A549 (cell line): ENCODE measurements at regions not wholly inside any gene's neighbourhood (a gene's known extent, or its start where the extent isn't known, plus 50 kb on each side); places are given as distances from the start of the nearest gene placed in this dataset.
"Not testable (repeated sequence)": the region's sequence is repeated elsewhere in the genome, so short reads cannot be mapped to it uniquely, and the experiment has no call there.

Source experiments
- ATAC-seq, 2 experiments: fragments of 200-7000 bp in 1 of 2; fragments of >200 bp in 1 of 2; cut with Nextera tagmentation in 1 of 2; cut with Tn5 transposase in 1 of 2; 3 replicates each; pipeline versions ENCODE4 v1.8.0 to v1.9.1; 2018 to 2020; ENCODE audit warnings: mild to moderate bottlenecking in 1 of 2, moderate library complexity in 1 of 2
- CTCF ChIA-PET: fragments of 300-600 bp; sonication (Branson Sonifier 250); formaldehyde crosslinking; extraction: SDS; loops from one replicate; lab custom pipeline; 2021; ENCODE audit warnings: antibody characterized with exemption, inconsistent platforms; lab: Yijun Ruan, JAX
- POLR2A ChIA-PET: fragments of 350-600 bp; formaldehyde crosslinking; extraction: SDS; loops from one replicate; lab custom pipeline; 2021; ENCODE audit warnings: antibody characterized with exemption, inconsistent platforms; lab: Yijun Ruan, JAX
- DNase-seq, 2 experiments: peaks; one replicate each; pipeline versions ENCODE4 v3.0.0 to v3.0.0-alpha.2; 2011 to 2016; ENCODE audit warnings: low read depth in 1 of 2, low spot score in 1 of 2
- FAIRE-seq: peaks from 2 replicates; lab custom pipeline; 2011; peaks lifted over from hg19 to GRCh38; lab: Jason Lieb, UNC
- H3K27ac ChIP-seq, 2 experiments: fragments of >200 bp; sonication (Bioruptor Twin); formaldehyde crosslinking; 3 replicates each; pipeline ENCODE4 v1.5.1; 2016 to 2017
- H3K4me1 ChIP-seq: fragments of >200 bp; sonication (Bioruptor Twin); formaldehyde crosslinking; 3 replicates; pipeline ENCODE4 v1.6.1; 2016
- H3K4me2 ChIP-seq: fragments of >200 bp; sonication (Bioruptor Twin); formaldehyde crosslinking; 3 replicates; pipeline ENCODE4 v1.6.1; 2016
- H3K4me3 ChIP-seq: fragments of >200 bp; sonication (Bioruptor Twin); formaldehyde crosslinking; 3 replicates; pipeline ENCODE4 v1.5.1; 2016
- H3K9me3 ChIP-seq: fragments of >200 bp; sonication (Bioruptor Twin); formaldehyde crosslinking; 3 replicates; pipeline ENCODE4 v1.6.1; 2016
- BHLHE40 ChIP-seq: IDR thresholded peaks from 2 replicates; pipeline ENCODE4 v1.6.1; 2012; ENCODE audit warnings: low read depth, low read length, inconsistent platforms
- CBX2 ChIP-seq: fragments of 200-600 bp; sonication (generic); IDR thresholded peaks from 2 replicates; pipeline ENCODE4 v1.6.1; 2016; ENCODE audit warnings: low read depth, mild to moderate bottlenecking, borderline replicate concordance
- CBX8 ChIP-seq: fragments of 200-600 bp; sonication (generic); IDR thresholded peaks from 2 replicates; pipeline ENCODE4 v1.6.1; 2016
- CHD2 ChIP-seq: fragments of 150-350 bp; IDR thresholded peaks from 2 replicates; pipeline ENCODE4 v1.6.1; 2014; ENCODE audit warnings: low read length; ENCODE audit not compliant: partially characterized antibody
- CHD4 ChIP-seq: fragments of 200-600 bp; sonication (generic); IDR thresholded peaks from 2 replicates; pipeline ENCODE4 v1.6.1; 2016; ENCODE audit warnings: antibody characterized with exemption, mild to moderate bottlenecking, borderline replicate concordance
- EP300 ChIP-seq, 2 experiments: fragments of >200 bp; sonication (Bioruptor Twin); formaldehyde crosslinking; IDR thresholded peaks; 2 replicates in 1 of 2; 3 replicates in 1 of 2; pipeline ENCODE4 v1.6.1; 2016 to 2017
- ESRRA ChIP-seq: fragments of 150-350 bp; IDR thresholded peaks from 2 replicates; pipeline ENCODE4 v1.6.1; 2014; ENCODE audit warnings: mild to moderate bottlenecking, low read length, borderline replicate concordance
- FOSL2 ChIP-seq, 2 experiments: fragments of 450-650 bp in 1 of 2; fragments of >200 bp in 1 of 2; sonication (Bioruptor Twin) in 1 of 2; formaldehyde crosslinking; IDR thresholded peaks; 2 replicates each; pipeline versions ENCODE4 v1.5.0 to v1.6.1; 2016 to 2020; ENCODE audit warnings: mild to moderate bottlenecking in 1 of 2, moderate library complexity in 1 of 2
- HEYL ChIP-seq: fragments of 250-450 bp; sonication (Bioruptor Pico); IDR thresholded peaks from 2 replicates; pipeline ENCODE4 v1.8.0; 2021; ENCODE audit warnings: mild to moderate bottlenecking, moderate library complexity
- HOXA7 ChIP-seq: fragments of 250-450 bp; sonication (Bioruptor Pico); IDR thresholded peaks from 2 replicates; pipeline ENCODE4 v1.5.0; 2020; ENCODE audit warnings: mild to moderate bottlenecking, moderate library complexity
- HOXB5 ChIP-seq: fragments of 250-450 bp; sonication (Bioruptor Pico); IDR thresholded peaks from 2 replicates; pipeline ENCODE4 v1.5.0; 2020; ENCODE audit warnings: mild to moderate bottlenecking, moderate library complexity
- KDM1A ChIP-seq: fragments of 200-600 bp; sonication (generic); IDR thresholded peaks from 2 replicates; pipeline ENCODE4 v1.6.1; 2016; ENCODE audit warnings: low read depth, mild to moderate bottlenecking
- MAFK ChIP-seq: fragments of 450-650 bp; IDR thresholded peaks from 2 replicates; pipeline ENCODE4 v1.6.1; 2014; ENCODE audit not compliant: partially characterized antibody
- MAX ChIP-seq: IDR thresholded peaks from 2 replicates; pipeline ENCODE4 v1.6.1; 2012
- MYC ChIP-seq: IDR thresholded peaks from 2 replicates; pipeline ENCODE4 v1.6.1; 2012; ENCODE audit warnings: mild to moderate bottlenecking, inconsistent platforms, low read length, improper control_type of control experiment, borderline replicate concordance
- NPAS2 ChIP-seq: fragments of 250-450 bp; sonication (Bioruptor Pico); IDR thresholded peaks from 2 replicates; pipeline ENCODE4 v1.8.0; 2022; ENCODE audit warnings: mild to moderate bottlenecking, moderate library complexity, borderline replicate concordance
- POLR2A ChIP-seq: IDR thresholded peaks from 2 replicates; pipeline ENCODE4 v1.6.1; 2012; ENCODE audit warnings: mild to moderate bottlenecking, low read length
- RARB ChIP-seq: fragments of 250-450 bp; sonication (Bioruptor Pico); IDR thresholded peaks from 2 replicates; pipeline ENCODE4 v1.8.0; 2021; ENCODE audit warnings: mild to moderate bottlenecking, moderate library complexity
- REST ChIP-seq: fragments of 200-600 bp; sonication (generic); IDR thresholded peaks from 2 replicates; pipeline ENCODE4 v1.6.1; 2016; ENCODE audit warnings: antibody characterized with exemption, mild to moderate bottlenecking, moderate library complexity
- RFX5 ChIP-seq: fragments of 450-650 bp; IDR thresholded peaks from 2 replicates; pipeline ENCODE4 v1.7.1; 2014; ENCODE audit warnings: antibody characterized with exemption, mild to moderate bottlenecking, moderate library complexity
- SMC3 ChIP-seq: fragments of >200 bp; sonication (Bioruptor Twin); formaldehyde crosslinking; IDR thresholded peaks from 3 replicates; pipeline ENCODE4 v1.6.1; 2018; ENCODE audit warnings: inconsistent platforms
- SREBF2 ChIP-seq: fragments of 450-650 bp; IDR thresholded peaks from 2 replicates; pipeline ENCODE4 v1.6.1; 2014; ENCODE audit warnings: mild to moderate bottlenecking, moderate library complexity
- ZC3H11A ChIP-seq: fragments of 450-650 bp; IDR thresholded peaks from 2 replicates; pipeline ENCODE4 v1.6.1; 2014; ENCODE audit warnings: antibody characterized with exemption, mild to moderate bottlenecking
- ZFP36 ChIP-seq: fragments of 450-650 bp; IDR thresholded peaks from 2 replicates; pipeline ENCODE4 v1.6.1; 2014; ENCODE audit warnings: borderline replicate concordance; ENCODE audit not compliant: partially characterized antibody
- ZNF302 ChIP-seq: fragments of 250-450 bp; sonication (Bioruptor Pico); IDR thresholded peaks from 2 replicates; pipeline ENCODE4 v1.9.0; 2021; ENCODE audit warnings: inconsistent platforms, mild to moderate bottlenecking, moderate library complexity
- WGBS: methylation state at CpG from one replicate; pipeline ENCODE4 v1.1.6; 2017; ENCODE audit errors: missing lambda C conversion rate; 5-methylcytosine and 5-hydroxymethylcytosine counted together
- TF ChIP-seq, protein P1 (sequence below): IDR thresholded peaks from 2 replicates; pipeline ENCODE4 v1.6.1; 2012; ENCODE audit warnings: low read depth, borderline replicate concordance
- TF ChIP-seq, protein P2 (sequence below): fragments of 250-450 bp; sonication (Bioruptor Pico); IDR thresholded peaks from 2 replicates; pipeline ENCODE4 v1.5.0; 2020; ENCODE audit warnings: low read depth, mild to moderate bottlenecking, moderate library complexity

- peaks cover 6% of the 10 kb centered on the region; the same call in 2 of the 3 replicates for H3K9me3 ChIP-seq
- no peak for ATAC-seq
- TF ChIP-seq SREBF2: no peak
- TF ChIP-seq RFX5: no peak
- no peak for TF ChIP-seq BHLHE40
- TF ChIP-seq, protein P1, sequence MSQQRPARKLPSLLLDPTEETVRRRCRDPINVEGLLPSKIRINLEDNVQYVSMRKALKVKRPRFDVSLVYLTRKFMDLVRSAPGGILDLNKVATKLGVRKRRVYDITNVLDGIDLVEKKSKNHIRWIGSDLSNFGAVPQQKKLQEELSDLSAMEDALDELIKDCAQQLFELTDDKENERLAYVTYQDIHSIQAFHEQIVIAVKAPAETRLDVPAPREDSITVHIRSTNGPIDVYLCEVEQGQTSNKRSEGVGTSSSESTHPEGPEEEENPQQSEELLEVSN: no peak
- no peak for TF ChIP-seq CHD2
- TF ChIP-seq MYC: no peak
- no peak for TF ChIP-seq MAX
- TF ChIP-seq CBX2: no peak
- TF ChIP-seq EP300 (IDR thresholded peaks at IDR 0.05): no peak
- no peak for TF ChIP-seq FOSL2 (IDR thresholded peaks at IDR 0.05)
- no peak for TF ChIP-seq FOSL2 (CRISPR knock-in tag; IDR thresholded peaks at IDR 0.05)
- TF ChIP-seq MAFK: no peak
- no peaks in the 10 kb centered on the region for H3K4me1 ChIP-seq
- H3K4me2 ChIP-seq: no peak overlapping the region
- CTCF ChIA-PET: no interaction called here
- no peak for DNase-seq
- POLR2A ChIA-PET: no interaction called here
- FAIRE-seq: no peak
- WGBS: 0% methylated on average over 1 of the region's 1 CpG
- no peak overlapping the region for H3K4me3 ChIP-seq
- no peak overlapping the region for H3K27ac ChIP-seq
Observed at GRCh38 chr20:19138758-19139157, 73.7 kb upstream of the SLC24A3 start.

GRCh38 chr20:19139584-19139983 lies 72.9 kb upstream of the SLC24A3 start:
- H3K4me1 ChIP-seq, DNase-seq, FAIRE-seq, H3K9me3 ChIP-seq, ATAC-seq, POLR2A ChIA-PET, H3K4me3 ChIP-seq, H3K4me2 ChIP-seq, H3K27ac ChIP-seq: not testable (repeated sequence)
- CTCF ChIA-PET: interaction anchor here (0.6 kb wide), 1 partner anchor 432 kb away, joined by 3 read pairs; no protein-coding TSS in a partner anchor
- peak; percentile 68 for TF ChIP-seq ZFP36
- WGBS: 4% methylated on average over 1 of the region's 2 CpGs

DNA sequence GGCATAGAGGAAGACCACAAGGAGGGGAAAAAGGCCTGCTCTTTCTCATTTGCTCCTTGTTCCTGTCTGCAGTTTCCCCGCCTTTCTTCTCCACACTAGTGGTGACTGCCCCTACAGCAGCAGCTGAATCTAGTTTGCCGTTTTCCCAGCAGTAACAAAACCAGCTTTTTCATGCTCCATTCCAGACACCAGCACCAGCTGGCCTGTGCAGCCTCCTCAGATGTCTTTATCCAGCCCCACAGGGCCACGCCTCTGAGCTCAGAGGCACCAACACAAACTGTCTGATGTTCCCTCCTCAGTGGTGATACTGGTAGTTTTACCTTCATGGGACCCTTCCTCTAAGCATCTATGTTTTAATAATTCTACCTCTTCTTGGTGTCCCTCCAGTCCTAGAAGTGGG lies 70.4 kb upstream of the SLC24A3 start:
- Histone ChIP-seq H3K4me1 (no peaks in the 10 kb centered on the region), H3K4me3 (no peak overlapping the region)
- ChIA-PET POLR2A (no interaction called here), CTCF (no interaction called here)
- 1% methylated on average over 3 of the region's 3 CpGs for WGBS
- TF ChIP-seq ZNF302 (CRISPR knock-in tag) (no peak), BHLHE40 (no peak), REST (no peak), HOXB5 (no peak), HEYL (CRISPR knock-in tag) (no peak), ZFP36 (no peak), CHD2 (no peak), KDM1A (no peak), POLR2A (no peak), MYC (no peak), CHD4 (no peak), HOXA7 (no peak), NPAS2 (no peak), RARB (CRISPR knock-in tag) (no peak), SMC3 (no peak), ESRRA (no peak), ZC3H11A (no peak), CBX8 (no peak)
- TF ChIP-seq, protein P2, sequence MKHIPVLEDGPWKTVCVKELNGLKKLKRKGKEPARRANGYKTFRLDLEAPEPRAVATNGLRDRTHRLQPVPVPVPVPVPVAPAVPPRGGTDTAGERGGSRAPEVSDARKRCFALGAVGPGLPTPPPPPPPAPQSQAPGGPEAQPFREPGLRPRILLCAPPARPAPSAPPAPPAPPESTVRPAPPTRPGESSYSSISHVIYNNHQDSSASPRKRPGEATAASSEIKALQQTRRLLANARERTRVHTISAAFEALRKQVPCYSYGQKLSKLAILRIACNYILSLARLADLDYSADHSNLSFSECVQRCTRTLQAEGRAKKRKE: no peak
- TF ChIP-seq, protein P1: no peak
- TF ChIP-seq, all 56 proteins: peak for 0
- peaks cover 4% of the 10 kb centered on the region; the same call in 1 of the 3 replicates for H3K9me3 ChIP-seq
- DNase-seq (no peak), ATAC-seq (no peak), FAIRE-seq (no peak)
- H3K4me2 ChIP-seq: no peak overlapping the region
- no peak overlapping the region for H3K27ac ChIP-seq
